ENCODE measurements at regions not wholly inside any gene's neighbourhood (a gene's known extent, or its start where the extent isn't known, plus 50 kb on each side); places are given as distances from the start of the nearest gene placed in this dataset.
A peak's percentile ranks its signal among the peaks of the same experiment; 100 is the strongest.

DNA sequence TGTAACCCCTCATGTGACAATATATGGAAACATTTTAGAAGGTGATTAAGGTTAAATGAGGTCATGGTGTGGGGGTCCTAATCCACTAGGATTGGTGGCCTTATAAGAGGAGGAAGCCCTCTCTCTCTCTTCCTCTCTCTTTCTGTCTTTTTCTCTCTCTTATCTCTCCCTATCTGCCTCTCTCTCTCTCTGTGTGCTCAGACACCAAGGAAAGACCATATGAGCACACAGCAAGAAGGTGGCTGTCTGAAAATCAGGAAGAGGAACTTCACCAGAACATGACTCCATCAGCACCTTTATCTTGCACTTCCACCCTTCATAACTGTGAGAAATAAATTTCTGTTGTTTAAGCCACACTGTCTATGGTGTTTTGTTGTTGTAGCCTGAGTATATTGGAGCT is 1472.2 kb downstream of the PCDH7 start:
- ATAC-seq (no peak), DNase-seq (ENCODE audit: low read depth, low spot score) (no peak)
- H3K27me3 ChIP-seq (ENCODE audit: insufficient read depth, low read length), result no peaks in the 10 kb centered on the region
- intact Hi-C loops (cut with micrococcal nuclease), result no loop called here
- TF ChIP-seq EGR1 (IDR thresholded peaks at IDR 0.05; ENCODE audit: low read depth) (no peak), CBX3 (IDR thresholded peaks at IDR 0.05; ENCODE audit: low read depth) (no peak), POLR2A (IDR thresholded peaks at IDR 0.05; ENCODE audit: borderline replicate concordance, extremely low read depth, insufficient read depth, insufficient read length) (no peak), CEBPB (IDR thresholded peaks at IDR 0.05; ENCODE audit: low read depth) (no peak), SRF (IDR thresholded peaks at IDR 0.05; ENCODE audit: low read depth) (no peak), FOSL1 (IDR thresholded peaks at IDR 0.05; ENCODE audit: low read depth) (no peak)
- TF ChIP-seq, protein P1, sequence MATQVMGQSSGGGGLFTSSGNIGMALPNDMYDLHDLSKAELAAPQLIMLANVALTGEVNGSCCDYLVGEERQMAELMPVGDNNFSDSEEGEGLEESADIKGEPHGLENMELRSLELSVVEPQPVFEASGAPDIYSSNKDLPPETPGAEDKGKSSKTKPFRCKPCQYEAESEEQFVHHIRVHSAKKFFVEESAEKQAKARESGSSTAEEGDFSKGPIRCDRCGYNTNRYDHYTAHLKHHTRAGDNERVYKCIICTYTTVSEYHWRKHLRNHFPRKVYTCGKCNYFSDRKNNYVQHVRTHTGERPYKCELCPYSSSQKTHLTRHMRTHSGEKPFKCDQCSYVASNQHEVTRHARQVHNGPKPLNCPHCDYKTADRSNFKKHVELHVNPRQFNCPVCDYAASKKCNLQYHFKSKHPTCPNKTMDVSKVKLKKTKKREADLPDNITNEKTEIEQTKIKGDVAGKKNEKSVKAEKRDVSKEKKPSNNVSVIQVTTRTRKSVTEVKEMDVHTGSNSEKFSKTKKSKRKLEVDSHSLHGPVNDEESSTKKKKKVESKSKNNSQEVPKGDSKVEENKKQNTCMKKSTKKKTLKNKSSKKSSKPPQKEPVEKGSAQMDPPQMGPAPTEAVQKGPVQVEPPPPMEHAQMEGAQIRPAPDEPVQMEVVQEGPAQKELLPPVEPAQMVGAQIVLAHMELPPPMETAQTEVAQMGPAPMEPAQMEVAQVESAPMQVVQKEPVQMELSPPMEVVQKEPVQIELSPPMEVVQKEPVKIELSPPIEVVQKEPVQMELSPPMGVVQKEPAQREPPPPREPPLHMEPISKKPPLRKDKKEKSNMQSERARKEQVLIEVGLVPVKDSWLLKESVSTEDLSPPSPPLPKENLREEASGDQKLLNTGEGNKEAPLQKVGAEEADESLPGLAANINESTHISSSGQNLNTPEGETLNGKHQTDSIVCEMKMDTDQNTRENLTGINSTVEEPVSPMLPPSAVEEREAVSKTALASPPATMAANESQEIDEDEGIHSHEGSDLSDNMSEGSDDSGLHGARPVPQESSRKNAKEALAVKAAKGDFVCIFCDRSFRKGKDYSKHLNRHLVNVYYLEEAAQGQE (IDR thresholded peaks at IDR 0.05; ENCODE audit: low read depth), result no peak
- TF ChIP-seq, protein P2, sequence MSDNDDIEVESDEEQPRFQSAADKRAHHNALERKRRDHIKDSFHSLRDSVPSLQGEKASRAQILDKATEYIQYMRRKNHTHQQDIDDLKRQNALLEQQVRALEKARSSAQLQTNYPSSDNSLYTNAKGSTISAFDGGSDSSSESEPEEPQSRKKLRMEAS (IDR thresholded peaks at IDR 0.05), result no peak
- H3K27ac ChIP-seq (ENCODE audit: low read depth, low read length), result no peak overlapping the region
- no peaks in the 10 kb centered on the region for H3K79me2 ChIP-seq (ENCODE audit: insufficient read depth, low read length)
- no peaks in the 10 kb centered on the region for H3K36me3 ChIP-seq (ENCODE audit: control insufficient read depth in 1 of 2, insufficient read depth in 2 of 2, low read length in 2 of 2)
- H3K4me3 ChIP-seq (replicated peaks in 1 of 2; ENCODE audit: low read depth in 1 of 2, low read length in 2 of 2), result no peak overlapping the region
- POLR2A ChIA-PET, result no interaction called here
- no TSS peak for BruUV-seq (replicated peaks)
- CTCF ChIA-PET, result no interaction called here
- no peak overlapping the region for H3K9ac ChIP-seq (ENCODE audit: low read length)
- no peaks in the 10 kb centered on the region for H3K9me2 ChIP-seq (ENCODE audit: insufficient read depth)
- H3K4me1 ChIP-seq (ENCODE audit: control insufficient read depth in 1 of 2, insufficient read depth in 2 of 2, low read length in 2 of 2), result no peaks in the 10 kb centered on the region
- no peaks in the 10 kb centered on the region for H3K9me3 ChIP-seq (ENCODE audit: control insufficient read depth in 1 of 2, insufficient read depth in 1 of 2, low read depth in 1 of 2, low read length in 2 of 2)
- RAD21 ChIA-PET (ENCODE audit: low non-redundant PET in 1 of 2, low total read pairs in 2 of 2, uncharacterized antibody in 2 of 2, unreplicated experiment in 2 of 2), result no interaction called here
- H3K4me2 ChIP-seq (ENCODE audit: low read length), result no peak overlapping the region
- H4K20me1 ChIP-seq (ENCODE audit: insufficient read depth), result no peaks in the 10 kb centered on the region
- no peak overlapping the region for H2AFZ ChIP-seq (ENCODE audit: low read depth, low read length, poor library complexity, severe bottlenecking)

DNA sequence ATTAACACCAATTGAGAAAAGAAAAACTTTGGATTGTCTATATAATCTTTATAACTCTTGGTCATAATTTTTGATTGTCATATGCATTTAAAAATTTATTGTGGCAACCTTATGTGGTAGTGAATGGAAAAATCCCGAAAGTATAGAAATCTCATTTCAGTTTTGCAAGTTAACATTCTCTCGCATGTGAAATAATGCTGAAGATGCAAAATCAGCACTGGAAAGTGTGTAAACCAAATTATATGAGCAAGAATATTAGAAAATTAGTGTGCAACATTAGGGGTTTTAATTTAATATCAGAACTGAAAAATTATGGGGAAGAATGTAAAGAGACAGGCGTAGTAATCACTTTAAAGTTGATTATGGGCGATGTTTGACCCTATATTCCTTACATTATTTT is 1472.8 kb downstream of the PCDH7 start:
- POLR2A ChIA-PET, result no interaction called here
- intact Hi-C loops (cut with micrococcal nuclease), result no loop called here
- TF ChIP-seq YY1 (IDR thresholded peaks at IDR 0.05; ENCODE audit: extremely low read depth, insufficient replicate concordance, low read depth, low read length) (no peak), SIN3A (IDR thresholded peaks at IDR 0.05; ENCODE audit: low read depth) (no peak), ELF1 (IDR thresholded peaks at IDR 0.05; ENCODE audit: borderline replicate concordance, low read depth) (no peak), CEBPB (IDR thresholded peaks at IDR 0.05; ENCODE audit: low read depth) (no peak)
- TF ChIP-seq, protein P1 (IDR thresholded peaks at IDR 0.05; ENCODE audit: low read depth), result no peak
- TF ChIP-seq, protein P2 (IDR thresholded peaks at IDR 0.05), result no peak

More for the DNA sequence above, 1472.8 kb downstream of the PCDH7 start:
- ATAC-seq, result no peak
- no peaks in the 10 kb centered on the region for H3K9me3 ChIP-seq (ENCODE audit: control insufficient read depth in 1 of 2, insufficient read depth in 1 of 2, low read depth in 1 of 2, low read length in 2 of 2)
- no peaks in the 10 kb centered on the region for H3K36me3 ChIP-seq (ENCODE audit: control insufficient read depth in 1 of 2, insufficient read depth in 2 of 2, low read length in 2 of 2)
- H3K4me2 ChIP-seq (ENCODE audit: low read length), result no peak overlapping the region
- no peaks in the 10 kb centered on the region for H3K79me2 ChIP-seq (ENCODE audit: insufficient read depth, low read length)
- peak overlapping the region; percentile 1 for H2AFZ ChIP-seq (ENCODE audit: low read depth, low read length, poor library complexity, severe bottlenecking)
- H3K27me3 ChIP-seq (ENCODE audit: insufficient read depth, low read length), result no peaks in the 10 kb centered on the region
- H3K9ac ChIP-seq (ENCODE audit: low read length), result no peak overlapping the region
- H3K27ac ChIP-seq (ENCODE audit: low read depth, low read length), result no peak overlapping the region
- H3K4me1 ChIP-seq (ENCODE audit: control insufficient read depth in 1 of 2, insufficient read depth in 2 of 2, low read length in 2 of 2), result no peaks in the 10 kb centered on the region
- no peak for DNase-seq (ENCODE audit: low read depth, low spot score)
- H3K9me2 ChIP-seq (ENCODE audit: insufficient read depth), result no peaks in the 10 kb centered on the region
- BruUV-seq (replicated peaks), result no TSS peak
- CTCF ChIA-PET, result no interaction called here
- RAD21 ChIA-PET (ENCODE audit: low non-redundant PET in 1 of 2, low total read pairs in 2 of 2, uncharacterized antibody in 2 of 2, unreplicated experiment in 2 of 2), result no interaction called here
- no peaks in the 10 kb centered on the region for H4K20me1 ChIP-seq (ENCODE audit: insufficient read depth)
- H3K4me3 ChIP-seq (replicated peaks in 1 of 2; ENCODE audit: low read depth in 1 of 2, low read length in 2 of 2), result no peak overlapping the region

Data from HCT116 (cell line).